ENCODE measurements at regions not wholly inside any gene's neighbourhood (a gene's known extent, or its start where the extent isn't known, plus 50 kb on each side); places are given as distances from the start of the nearest gene placed in this dataset.

DNA sequence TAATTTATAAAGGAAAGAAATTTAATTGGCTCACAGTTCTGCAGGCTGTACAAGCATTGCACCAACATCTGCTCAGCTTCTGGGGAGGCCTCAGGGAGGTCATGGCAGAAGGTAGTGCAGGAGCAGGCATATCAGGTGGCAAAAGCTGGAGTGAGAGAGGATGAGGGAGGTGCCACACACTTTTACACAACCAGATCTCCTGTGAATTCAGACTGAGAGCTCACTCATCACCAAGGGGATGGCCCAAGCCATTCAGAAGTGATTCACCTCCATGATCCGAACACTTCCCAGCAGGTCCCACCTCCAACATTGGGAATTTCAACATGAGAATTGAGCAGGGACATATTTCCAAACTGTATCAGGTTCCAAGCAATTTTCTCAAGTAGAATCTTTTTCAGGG is 84.7 kb upstream of the BRINP1 start:
- TF ChIP-seq ZNF701 (tag by site-specific recombination; IDR thresholded peaks at IDR 0.05) (no peak), ZBTB26 (tag by site-specific recombination; optimal IDR thresholded peaks at IDR 0.05) (no peak), ZBTB1 (tag by site-specific recombination; IDR thresholded peaks at IDR 0.05) (no peak)

Data from HEK293 (cell line).